Small intestine (tissue), 7 donors: ENCODE measurements at regions not wholly inside any gene's neighbourhood (a gene's known extent, or its start where the extent isn't known, plus 50 kb on each side); places are given as distances from the start of the nearest gene placed in this dataset.

Source experiments
- DNase-seq, 2 donors: peaks; one replicate each; pipeline versions ENCODE4 v3.0.0 to v3.0.0-alpha.2; 2013
- FAIRE-seq: peaks from 2 replicates; lab custom pipeline; 2012; peaks lifted over from hg19 to GRCh38; lab: Jason Lieb, UNC
- H3K27ac ChIP-seq, 3 donors: one replicate each; pipeline ENCODE4 v1.5.1; 2013; ENCODE audit warnings: low read length in 2 of 3, mild to moderate bottlenecking in 2 of 3, control low read depth in 1 of 3, inconsistent platforms in 1 of 3, low read depth in 1 of 3, moderate library complexity in 1 of 3
- H3K27me3 ChIP-seq, 3 donors: one replicate each; pipeline ENCODE4 v1.6.1; 2013; ENCODE audit warnings: low read length in 3 of 3, inconsistent platforms in 1 of 3; ENCODE audit not compliant: control insufficient read depth in 3 of 3, insufficient read depth in 3 of 3
- H3K36me3 ChIP-seq, 3 donors: one replicate each; pipeline ENCODE4 v1.6.1; 2013; ENCODE audit warnings: low read length in 3 of 3, inconsistent platforms in 1 of 3, low read depth in 1 of 3, mild to moderate bottlenecking in 1 of 3, moderate library complexity in 1 of 3; ENCODE audit not compliant: control insufficient read depth in 3 of 3, insufficient read depth in 2 of 3
- H3K4me1 ChIP-seq, 3 donors: one replicate each; pipeline ENCODE4 v1.6.1; 2013; ENCODE audit warnings: low read length in 2 of 3, inconsistent platforms in 1 of 3, low read depth in 1 of 3, mild to moderate bottlenecking in 1 of 3, moderate library complexity in 1 of 3; ENCODE audit not compliant: control insufficient read depth in 3 of 3, insufficient read depth in 2 of 3
- H3K4me3 ChIP-seq, 3 donors: one replicate each; pipeline ENCODE4 v1.5.1; 2013; ENCODE audit warnings: low read length in 3 of 3, control low read depth in 1 of 3, inconsistent platforms in 1 of 3, low read depth in 1 of 3, mild to moderate bottlenecking in 1 of 3, moderate library complexity in 1 of 3
- H3K9me3 ChIP-seq, 2 donors: one replicate each; pipeline ENCODE4 v1.6.1; 2013; ENCODE audit warnings: low read depth in 1 of 2, low read length in 1 of 2; ENCODE audit not compliant: control insufficient read depth in 2 of 2, insufficient read depth in 1 of 2
- WGBS, 3 donors: extraction: QIAGEN DNeasy Blood & Tissue Kit; methylation state at CpG; one replicate each; pipeline ENCODE4 v1.1.7; 2013; 5-methylcytosine and 5-hydroxymethylcytosine counted together
- donor health status: healthy with polysubstance abuse.
- donor health status: control.
- donor health status: control.
- donor health status: Bipolar disorder and iron deficiency.
- donor health status: healthy.

GRCh38 chr12:75852143-75852542 is 179.4 kb downstream of the PHLDA1 start:
- Histone ChIP-seq H3K4me3 (no peak overlapping the region), H3K4me1 (peaks cover 0 to 4% (median 0%) of the 10 kb centered on the region in 3 donors), H3K27me3 (no peaks in the 10 kb centered on the region), H3K36me3 (no peaks in the 10 kb centered on the region), H3K9me3 (no peaks in the 10 kb centered on the region), H3K27ac (no peak overlapping the region)
- 89 to 95% (median 91%) methylated on average over 3 of the region's 3 CpGs for WGBS, 3 donors
- DNase-seq (no peak), FAIRE-seq (no peak)

GRCh38 chr12:75850721-75851462 is 180.7 kb downstream of the PHLDA1 start:
- Histone ChIP-seq H3K27me3 (no peaks in the 10 kb centered on the region), H3K9me3 (peaks cover 0 to 4% of the 10 kb centered on the region in 2 donors), H3K4me3 (no peak overlapping the region), H3K4me1 (peaks cover 0 to 4% (median 0%) of the 10 kb centered on the region in 3 donors), H3K36me3 (no peaks in the 10 kb centered on the region), H3K27ac (peak overlapping the region in 1 of 3 donors; percentile 51)
- DNase-seq (peak; percentile 15 to 47), FAIRE-seq (no peak)
- WGBS, 3 donors, result 29 to 44% (median 37%) methylated on average over 4 of the region's 4 CpGs

- Histone ChIP-seq H3K4me3 (no peak overlapping the region), H3K27me3 (no peaks in the 10 kb centered on the region), H3K4me1 (peaks cover 0 to 4% (median 0%) of the 10 kb centered on the region in 3 donors), H3K9me3 (peaks cover 0 to 4% of the 10 kb centered on the region in 2 donors), H3K27ac (no peak overlapping the region), H3K36me3 (no peaks in the 10 kb centered on the region)
- WGBS, 3 donors, result 0 to 46% (median 38%) methylated on average over 1 of the region's 1 CpG
- no peak for FAIRE-seq
- DNase-seq, result no peak
Measured at GRCh38 chr12:75848961-75849360, 182.6 kb downstream of the PHLDA1 start.

GRCh38 chr12:75848431-75848925 is 183.1 kb downstream of the PHLDA1 start:
- H3K27me3 ChIP-seq, result no peaks in the 10 kb centered on the region
- no peak overlapping the region for H3K4me3 ChIP-seq
- FAIRE-seq (no peak), DNase-seq (peak in 1 of 2 donors; percentile 10)
- peaks cover 0 to 4% of the 10 kb centered on the region in 2 donors for H3K9me3 ChIP-seq
- peak overlapping the region in 1 of 3 donors; percentile 8 for H3K27ac ChIP-seq
- WGBS, 3 donors, result 39 to 45% (median 40%) methylated on average over 7 of the region's 7 CpGs
- peaks cover 0 to 4% (median 0%) of the 10 kb centered on the region in 3 donors for H3K4me1 ChIP-seq
- no peaks in the 10 kb centered on the region for H3K36me3 ChIP-seq

- FAIRE-seq (no peak), DNase-seq (no peak)
- Histone ChIP-seq H3K4me1 (peaks cover 0 to 4% (median 0%) of the 10 kb centered on the region in 3 donors), H3K4me3 (no peak overlapping the region), H3K27me3 (no peaks in the 10 kb centered on the region), H3K36me3 (no peaks in the 10 kb centered on the region), H3K9me3 (peaks cover 0 to 4% of the 10 kb centered on the region in 2 donors), H3K27ac (no peak overlapping the region)
- WGBS, 3 donors, result 50 to 93% (median 54%) methylated on average over 1 of the region's 1 CpG
Measured at GRCh38 chr12:75846102-75846501, 185.5 kb downstream of the PHLDA1 start.

GRCh38 chr12:75844985-75845384 is 186.6 kb downstream of the PHLDA1 start:
- DNase-seq (no peak), FAIRE-seq (no peak)

GRCh38 chr12:75844049-75844770 is 187.4 kb downstream of the PHLDA1 start:
- Histone ChIP-seq H3K27me3 (no peaks in the 10 kb centered on the region), H3K4me1 (peaks cover 0 to 5% (median 0%) of the 10 kb centered on the region in 3 donors), H3K36me3 (no peaks in the 10 kb centered on the region), H3K27ac (no peak overlapping the region), H3K4me3 (no peak overlapping the region), H3K9me3 (peaks cover 0 to 4% of the 10 kb centered on the region in 2 donors)
- WGBS, 3 donors, result 83 to 84% (median 84%) methylated on average over 10 of the region's 10 CpGs
- DNase-seq (no peak), FAIRE-seq (no peak)

More at GRCh38 chr12:75844985-75845384, 186.6 kb downstream of the PHLDA1 start:
- Histone ChIP-seq H3K27ac (no peak overlapping the region), H3K4me3 (no peak overlapping the region), H3K27me3 (no peaks in the 10 kb centered on the region), H3K36me3 (no peaks in the 10 kb centered on the region), H3K4me1 (peaks cover 0 to 5% (median 0%) of the 10 kb centered on the region in 3 donors), H3K9me3 (peaks cover 0 to 4% of the 10 kb centered on the region in 2 donors)
- 78 to 82% (median 80%) methylated on average over 6 of the region's 6 CpGs for WGBS, 3 donors

GRCh38 chr12:75842090-75842489 is 189.5 kb downstream of the PHLDA1 start:
- no peak for FAIRE-seq
- no peak for DNase-seq
- H3K36me3 ChIP-seq, result no peaks in the 10 kb centered on the region
- peaks cover 0 to 5% (median 0%) of the 10 kb centered on the region in 3 donors for H3K4me1 ChIP-seq
- no peaks in the 10 kb centered on the region for H3K27me3 ChIP-seq
- WGBS, 3 donors, result 7 to 33% (median 15%) methylated on average over 1 of the region's 1 CpG
- no peak overlapping the region for H3K4me3 ChIP-seq
- no peak overlapping the region for H3K27ac ChIP-seq
- H3K9me3 ChIP-seq, result peaks cover 0 to 4% of the 10 kb centered on the region in 2 donors
